HTR-8/SVneo (cell line): ENCODE measurements at regions not wholly inside any gene's neighbourhood (a gene's known extent, or its start where the extent isn't known, plus 50 kb on each side); places are given as distances from the start of the nearest gene placed in this dataset.
A peak's percentile ranks its signal among the peaks of the same experiment; 100 is the strongest.

ENCODE experiments used
- DNase-seq: peaks from one replicate; pipeline ENCODE4 v3.0.0; 2011; ENCODE audit warnings: low spot score, mixed read lengths; ENCODE audit not compliant: insufficient read length
- FAIRE-seq: peaks from 2 replicates; lab custom pipeline; 2011; peaks lifted over from hg19 to GRCh38; lab: Jason Lieb, UNC

DNA sequence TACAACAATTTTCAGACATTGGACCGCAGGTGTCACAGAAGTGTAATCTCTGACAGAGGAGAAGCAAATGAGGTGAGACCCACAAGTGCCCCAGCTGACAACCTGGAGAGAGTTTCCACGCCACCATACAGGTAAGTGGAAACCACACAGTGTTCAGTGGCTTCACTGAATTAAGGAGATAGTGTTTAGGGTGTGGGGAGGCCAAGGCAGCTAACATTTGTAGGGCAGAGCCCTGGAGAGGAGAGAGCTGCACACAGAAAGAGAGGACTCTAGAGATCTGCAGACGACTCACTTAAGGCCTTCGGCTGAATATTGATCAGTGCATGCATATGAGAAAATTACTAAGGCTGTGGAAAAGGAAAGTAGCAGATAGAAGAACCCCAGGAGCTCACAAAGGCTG is 228.9 kb upstream of the TNRC6C start:
- no peak for FAIRE-seq
- DNase-seq = no peak

DNA sequence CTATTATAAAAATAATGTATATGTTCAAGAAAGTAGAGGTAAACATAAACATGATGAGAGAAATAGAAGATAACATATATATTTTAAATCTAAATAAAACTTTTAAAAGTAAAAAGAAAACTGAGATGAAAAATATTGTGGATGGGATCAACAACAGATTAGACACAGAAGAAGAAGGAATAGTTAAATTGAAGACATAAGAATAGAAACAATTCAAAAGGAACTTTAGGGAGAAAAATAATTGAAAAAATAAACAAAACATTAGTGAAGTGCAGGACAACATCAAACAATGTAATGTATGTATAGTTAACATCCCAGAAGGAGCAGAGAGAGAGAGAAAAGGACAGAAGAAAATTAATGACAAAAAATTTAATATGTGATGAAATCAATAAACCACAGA is 228.1 kb upstream of the TNRC6C start:
- DNase-seq = no peak
- no peak for FAIRE-seq

DNA sequence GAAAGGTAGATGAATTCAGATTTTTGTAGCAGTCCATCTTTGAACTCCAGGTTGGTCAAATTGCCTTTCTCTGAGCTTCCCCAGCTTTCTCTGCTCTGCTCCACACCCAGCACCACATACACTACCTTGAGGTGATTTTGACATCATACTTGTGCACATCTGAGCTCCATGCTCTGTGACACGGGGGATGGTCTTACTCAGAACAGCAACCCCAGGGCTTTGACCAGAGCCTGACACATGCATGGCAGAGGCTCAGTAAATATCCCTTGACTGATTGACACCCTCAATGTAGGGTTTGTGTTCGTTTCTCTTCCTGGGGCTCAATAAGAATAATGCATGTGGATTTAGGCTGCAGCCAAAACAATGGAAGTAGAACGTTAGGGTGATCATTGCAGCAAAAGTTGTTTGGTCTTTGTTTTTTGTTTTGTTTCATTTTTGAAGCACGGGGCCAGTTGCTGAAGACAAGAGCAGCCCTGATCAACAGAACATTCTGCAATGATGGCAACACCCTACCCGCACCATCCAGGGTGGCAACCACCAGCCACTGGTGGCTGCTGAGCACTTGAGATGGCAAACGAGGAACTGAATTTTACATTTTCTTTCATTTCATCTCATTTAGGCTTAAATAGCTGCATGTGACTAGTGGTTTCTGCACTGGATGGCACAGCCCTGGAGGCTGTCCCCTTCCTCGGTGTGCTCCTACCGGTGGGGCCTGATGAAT is 224.8 kb upstream of the TNRC6C start:
- FAIRE-seq = peak; percentile 44
- DNase-seq = no peak

DNA sequence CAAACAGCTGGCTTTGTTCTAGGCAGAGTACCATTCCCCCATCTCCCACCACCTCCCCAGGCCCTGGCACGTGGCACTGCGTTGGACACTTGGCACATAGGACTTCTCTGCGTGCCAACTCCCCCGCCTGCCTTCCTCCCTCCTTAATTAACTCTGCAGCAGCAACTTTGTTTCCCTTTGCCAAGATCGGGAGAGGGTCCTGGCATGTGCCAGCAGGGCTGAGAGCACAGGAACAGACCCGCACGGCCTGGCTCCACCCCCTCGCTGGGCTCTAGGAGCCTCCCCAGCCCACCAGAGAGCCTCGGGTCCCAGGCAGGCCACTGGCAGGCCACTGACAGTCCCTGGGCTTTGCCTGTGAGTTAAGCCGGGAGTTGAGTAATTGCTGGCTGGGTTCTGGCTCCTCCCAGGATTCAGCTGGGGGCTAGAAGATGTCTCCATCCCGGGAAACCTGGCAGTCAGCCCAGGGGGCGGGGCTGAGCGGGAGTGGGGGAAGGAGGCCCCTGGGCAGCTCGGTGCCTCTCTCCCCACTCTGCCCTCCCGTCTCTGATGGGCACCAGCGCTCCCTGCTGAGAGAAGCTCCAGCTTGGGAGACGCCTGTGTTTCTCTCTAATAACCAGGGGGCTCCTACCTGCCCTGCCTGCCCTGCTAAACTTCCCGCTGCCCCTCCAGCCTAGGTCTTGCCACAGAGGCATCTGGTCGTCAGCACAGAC is 224.0 kb upstream of the TNRC6C start:
- DNase-seq = peak; percentile 94
- peak; percentile 20 for FAIRE-seq

DNA sequence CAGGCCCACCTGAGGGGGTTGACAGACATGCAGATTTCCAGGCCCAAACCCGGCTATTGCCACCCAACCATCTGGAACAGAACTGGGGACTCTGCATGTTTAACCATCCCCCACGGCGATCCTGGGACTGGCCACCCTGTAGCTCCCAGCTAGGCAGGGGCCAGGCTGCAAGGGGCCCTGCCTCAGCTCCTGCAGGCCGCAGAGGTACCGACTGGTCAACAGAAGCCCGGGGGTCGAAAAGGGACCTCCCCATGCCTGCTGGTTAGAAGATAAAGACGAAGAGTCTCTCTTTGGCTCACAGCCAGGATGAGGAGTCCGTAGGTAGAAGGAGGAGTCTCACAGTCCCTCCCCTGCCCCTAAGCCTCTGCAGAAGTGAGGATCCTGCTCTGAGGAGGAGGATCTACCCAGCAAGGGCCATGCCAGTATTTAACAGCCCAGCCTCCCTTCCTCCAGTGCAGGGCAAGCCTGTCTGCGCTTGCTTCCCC is 223.4 kb upstream of the TNRC6C start:
- DNase-seq (peak; percentile 33), FAIRE-seq (peak; percentile 16)

DNA sequence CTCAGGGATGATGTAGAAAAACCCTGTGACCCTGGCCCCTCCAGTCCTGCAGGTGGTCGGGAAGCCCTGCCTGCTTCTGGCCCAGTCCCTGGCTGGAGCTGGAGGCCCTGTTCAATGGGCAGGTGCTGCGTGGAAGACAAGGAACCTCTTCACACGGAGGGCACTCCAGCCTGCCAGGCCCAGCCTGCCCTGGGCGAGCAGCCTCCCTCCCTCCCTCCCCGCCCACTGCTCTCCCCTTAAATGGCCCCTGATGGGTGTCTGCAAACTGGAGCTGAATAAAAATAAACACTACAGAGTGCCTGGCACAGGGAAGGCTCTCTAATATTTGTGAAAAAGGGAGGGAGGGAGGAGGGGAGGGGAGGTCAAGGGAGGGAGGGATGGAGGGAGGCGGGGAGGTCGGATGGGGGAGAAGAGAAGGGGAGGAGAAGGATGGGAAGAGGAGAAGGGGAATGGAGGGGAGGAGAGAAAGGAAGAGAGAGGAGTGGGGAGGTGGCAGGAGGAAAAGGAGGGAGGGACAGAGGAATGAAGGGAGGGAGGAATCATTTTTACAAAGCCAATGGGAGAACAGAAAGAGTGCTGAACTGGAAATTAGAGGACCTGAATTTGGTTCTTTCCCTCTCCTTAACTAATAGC is 222.8 kb upstream of the TNRC6C start:
- no peak for FAIRE-seq
- no peak for DNase-seq

DNA sequence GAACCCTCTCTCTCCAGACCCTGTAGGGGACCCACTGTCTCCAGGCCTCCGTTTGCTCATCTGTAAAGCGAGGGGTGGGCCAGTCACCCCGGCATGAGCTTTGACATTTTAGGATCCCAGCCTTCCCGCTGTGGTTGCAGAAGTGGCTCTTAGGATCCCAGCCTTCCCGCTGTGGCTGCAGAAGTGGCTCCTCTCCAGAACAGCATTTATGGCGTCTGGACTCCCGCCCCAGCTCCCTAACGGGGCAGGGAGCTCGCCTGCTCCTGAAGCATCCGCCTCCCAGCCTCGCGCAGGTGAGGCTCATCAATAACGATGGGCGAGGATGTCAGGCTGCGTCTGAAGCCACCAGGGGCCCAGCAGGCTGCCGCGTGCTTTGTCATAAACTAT is 222.3 kb upstream of the TNRC6C start:
- DNase-seq (no peak), FAIRE-seq (no peak)

DNA sequence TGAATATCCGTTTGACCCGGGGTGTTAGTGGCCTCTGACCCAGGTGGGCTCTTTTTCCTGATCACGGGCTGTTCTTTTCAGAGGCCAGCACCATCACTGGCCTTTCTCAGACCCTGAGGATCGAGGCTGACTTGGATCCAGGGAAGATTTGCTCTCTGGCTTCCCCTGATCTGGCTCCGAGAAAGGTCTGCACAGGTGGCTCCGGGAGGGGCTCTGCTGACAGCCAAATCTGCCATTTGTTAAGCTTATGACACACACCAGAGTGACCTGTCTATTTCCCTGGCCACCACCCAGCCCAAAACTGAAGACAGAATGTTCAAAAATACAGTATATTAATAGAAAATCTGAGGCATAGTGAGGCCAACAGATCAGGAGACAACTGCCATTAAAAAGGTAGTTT is 221.8 kb upstream of the TNRC6C start:
- FAIRE-seq = no peak
- no peak for DNase-seq

DNA sequence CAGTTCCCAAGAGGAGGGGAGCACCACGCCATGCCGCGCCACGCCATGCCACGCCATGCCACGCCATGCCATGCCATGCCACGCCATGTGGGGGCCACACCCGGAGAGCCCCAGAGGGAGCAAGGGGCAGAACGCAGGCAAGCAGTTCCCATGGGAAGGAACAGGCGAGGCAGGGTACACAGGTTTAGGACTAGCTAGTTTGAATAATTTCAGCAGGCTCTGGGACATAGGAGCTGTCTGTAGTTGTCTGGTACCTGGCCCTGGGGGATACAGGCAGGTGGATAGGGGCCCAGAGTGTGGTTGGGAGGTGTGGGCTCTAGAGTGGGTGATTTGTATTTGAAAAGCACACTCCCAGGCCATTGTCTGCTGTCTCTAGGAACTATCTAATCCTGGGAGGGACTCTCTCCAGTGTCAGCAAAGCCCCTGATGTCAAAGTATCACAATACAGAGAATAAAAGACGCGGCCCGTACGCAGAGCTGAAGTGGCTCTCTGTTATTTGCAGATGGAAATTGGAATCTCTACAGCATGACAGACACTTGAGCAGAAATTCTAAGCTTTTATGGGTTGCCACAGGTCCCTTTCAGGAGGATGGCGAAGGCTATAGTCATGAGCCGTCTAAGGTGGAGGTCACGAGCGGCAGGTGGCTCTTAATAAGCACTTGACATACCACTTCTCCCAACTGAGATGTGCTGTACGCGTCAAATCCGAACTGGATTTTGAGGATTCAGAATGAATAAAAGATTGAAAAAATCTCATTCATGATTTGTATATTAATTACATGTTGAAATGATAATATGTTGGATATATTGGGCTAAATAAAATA is 220.8 kb upstream of the TNRC6C start:
- no peak for FAIRE-seq
- DNase-seq = no peak

DNA sequence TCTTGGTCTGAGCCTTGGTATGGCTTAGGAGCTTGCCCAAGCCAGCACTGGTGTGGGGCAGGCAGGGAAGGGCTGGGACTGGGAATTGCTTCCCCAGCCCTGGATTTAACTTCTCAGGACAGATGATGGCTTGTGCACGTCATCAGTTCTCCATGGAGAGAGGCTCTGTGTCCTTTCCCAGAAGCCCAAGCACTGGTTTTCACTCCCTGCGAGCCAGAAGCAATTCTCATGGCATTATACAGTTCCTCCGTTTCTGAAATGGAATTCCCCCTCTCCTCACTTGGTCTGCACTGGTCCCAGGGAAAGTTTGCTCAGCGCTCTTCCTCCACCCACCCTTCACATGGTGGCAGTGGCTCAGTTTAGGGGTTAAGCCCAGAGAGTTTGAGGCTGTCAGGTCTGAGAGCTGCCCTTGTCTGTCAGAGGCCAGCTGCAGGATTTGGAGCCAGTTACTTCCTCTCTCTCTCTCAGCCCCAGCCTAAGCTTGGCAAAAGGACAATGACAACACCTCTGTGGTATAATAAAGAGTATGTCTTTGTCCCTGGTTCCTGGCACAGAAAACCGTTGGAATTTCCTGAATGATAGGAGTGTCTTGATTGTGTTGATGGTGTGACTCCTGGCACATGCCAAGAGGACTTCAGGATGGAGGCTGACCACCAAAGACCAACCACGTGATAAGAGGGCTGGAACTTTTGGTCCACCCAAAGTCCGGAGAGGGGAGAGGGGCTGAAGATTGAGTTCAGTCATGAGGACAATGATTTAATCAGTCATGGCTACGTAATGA is 219.6 kb upstream of the TNRC6C start:
- FAIRE-seq = peak; percentile 16
- DNase-seq = no peak

DNA sequence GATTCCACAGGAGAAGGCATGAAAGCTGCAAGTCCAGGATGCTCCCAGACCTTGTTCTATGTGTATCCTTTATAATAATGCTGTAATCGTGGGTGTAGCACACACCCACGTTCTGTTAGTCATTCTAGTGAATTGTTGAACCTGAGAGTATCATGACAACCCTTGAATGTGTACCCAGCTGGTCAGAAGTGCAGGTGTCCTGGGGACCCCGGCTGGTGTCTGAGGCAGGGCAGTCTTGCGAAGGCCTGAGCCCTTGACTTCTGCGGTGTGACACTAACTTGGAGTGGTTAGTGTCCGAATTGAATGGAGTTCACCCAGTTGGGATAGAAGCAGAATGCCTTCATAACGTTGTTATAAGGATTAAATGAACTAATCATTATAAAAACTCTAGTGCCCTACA is 218.0 kb upstream of the TNRC6C start:
- no peak for DNase-seq
- FAIRE-seq = peak; percentile 36

DNA sequence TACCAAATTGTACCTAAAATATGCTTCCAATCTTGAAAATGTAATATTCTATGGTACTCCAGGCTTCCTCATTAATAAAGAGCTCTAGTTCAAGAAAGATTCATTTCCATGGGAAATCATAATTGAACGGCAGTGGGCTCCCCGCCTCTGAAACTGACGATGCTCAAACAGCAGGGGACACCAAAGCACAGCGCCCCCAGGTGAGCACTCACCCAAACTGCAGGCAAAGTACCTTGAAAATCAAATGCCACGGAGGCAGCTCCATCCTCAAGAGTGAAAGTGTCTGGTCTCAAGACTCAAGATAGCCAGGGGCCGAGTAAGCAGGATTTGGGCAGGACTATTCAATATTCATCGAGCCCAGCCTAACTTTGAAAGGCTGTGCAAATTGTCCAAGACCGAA is 217.4 kb upstream of the TNRC6C start:
- DNase-seq (no peak), FAIRE-seq (no peak)

DNA sequence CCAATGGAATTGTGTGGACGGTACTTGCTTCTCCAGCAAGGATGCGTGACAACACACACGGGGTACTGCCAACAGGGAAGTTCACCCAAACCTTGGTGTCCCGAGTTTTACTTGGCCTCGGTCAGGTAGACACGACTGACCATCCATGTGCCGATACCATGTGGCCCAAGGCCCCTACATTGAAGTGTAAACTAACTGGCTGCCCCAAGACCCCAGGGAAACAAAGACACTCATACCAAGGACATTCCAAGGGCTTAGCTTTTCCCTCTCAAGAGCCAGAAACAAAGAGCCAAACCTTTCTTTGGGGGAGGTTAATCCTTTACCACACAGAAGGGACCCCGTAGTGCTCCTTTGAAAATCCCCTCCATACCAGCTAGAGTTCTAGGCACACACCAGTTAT is 215.9 kb upstream of the TNRC6C start:
- FAIRE-seq (no peak), DNase-seq (no peak)

DNA sequence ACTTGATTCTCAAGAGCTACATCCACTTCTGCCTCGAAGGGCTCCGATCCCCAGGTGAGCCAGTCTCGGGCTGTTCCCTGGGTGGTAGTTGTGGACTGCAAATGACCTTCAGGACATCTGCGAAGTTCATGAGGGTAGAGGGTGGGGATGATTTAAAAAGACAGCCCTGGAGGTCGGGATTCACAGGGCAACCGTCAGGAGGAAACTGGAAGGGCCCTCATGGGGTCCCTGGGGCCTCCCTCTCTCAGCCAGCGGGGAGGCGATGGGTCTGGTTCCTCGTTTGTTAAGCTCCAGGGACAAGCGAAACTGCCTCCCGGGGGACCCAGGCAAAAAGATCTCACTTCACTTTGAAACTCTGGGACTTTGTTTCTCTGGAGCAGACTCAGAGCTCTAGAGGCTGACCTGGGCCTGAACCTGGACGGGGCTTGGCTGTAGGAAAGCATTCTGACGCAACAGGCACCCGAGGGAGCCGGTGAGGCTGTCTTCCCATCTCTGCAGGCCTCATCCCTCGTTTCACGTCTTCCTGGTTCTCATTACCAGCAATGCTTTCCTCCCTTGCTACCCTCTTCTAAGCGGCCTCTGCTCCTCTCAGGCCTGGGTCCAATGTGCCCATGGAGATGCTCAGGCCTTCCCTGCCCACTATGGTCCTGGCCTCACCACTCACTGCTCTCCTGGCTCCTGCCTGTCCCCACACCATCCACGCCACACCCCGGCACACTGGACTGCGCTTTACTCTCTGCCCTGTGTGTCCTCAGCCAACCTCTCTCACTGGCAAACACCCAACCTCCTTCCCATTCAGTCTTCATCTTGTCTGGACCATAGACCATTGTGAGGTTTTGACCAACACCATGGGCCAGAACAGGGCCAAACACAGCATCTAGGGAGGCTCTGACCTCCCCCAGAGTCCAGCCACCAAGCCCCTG is 214.2 kb upstream of the TNRC6C start:
- DNase-seq (no peak), FAIRE-seq (no peak)

DNA sequence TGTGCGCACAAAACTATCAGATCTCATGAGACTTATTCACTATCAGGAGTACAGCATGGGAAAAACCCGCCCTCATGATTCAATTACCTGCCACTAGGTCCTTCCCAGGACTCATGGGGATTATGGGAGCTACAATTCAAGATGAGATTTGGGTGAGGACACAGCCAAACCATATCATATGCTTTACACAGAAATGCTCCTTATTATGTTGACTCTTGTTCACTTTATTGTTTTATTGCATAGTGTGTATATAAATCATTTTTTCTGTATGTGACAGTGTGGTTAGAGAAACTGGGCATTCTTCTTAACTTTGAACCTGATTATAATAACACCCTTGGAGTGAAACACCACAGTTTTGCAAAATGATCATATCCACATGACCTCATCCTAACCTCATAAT is 212.8 kb upstream of the TNRC6C start:
- FAIRE-seq = no peak
- DNase-seq = no peak

DNA sequence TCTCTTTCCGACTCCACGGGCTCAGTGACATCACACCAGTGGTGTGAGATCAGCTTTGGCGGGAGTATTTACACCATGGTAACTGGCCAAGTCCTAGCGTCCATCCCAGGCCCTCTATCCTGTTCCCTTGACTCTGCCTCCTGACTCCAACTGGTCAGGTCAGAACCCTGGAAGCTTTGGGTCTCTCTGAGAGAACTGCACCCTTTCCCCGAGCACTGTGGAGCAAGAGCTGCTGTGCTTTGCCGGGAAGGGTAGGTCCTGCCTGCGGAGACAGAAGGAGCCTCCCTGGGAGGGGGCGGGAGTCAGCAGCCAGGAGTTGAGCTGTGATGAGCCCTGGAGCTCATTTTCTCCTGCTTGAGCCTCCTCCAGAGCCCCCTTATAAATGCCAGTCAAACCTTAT is 212.1 kb upstream of the TNRC6C start:
- no peak for DNase-seq
- no peak for FAIRE-seq

DNA sequence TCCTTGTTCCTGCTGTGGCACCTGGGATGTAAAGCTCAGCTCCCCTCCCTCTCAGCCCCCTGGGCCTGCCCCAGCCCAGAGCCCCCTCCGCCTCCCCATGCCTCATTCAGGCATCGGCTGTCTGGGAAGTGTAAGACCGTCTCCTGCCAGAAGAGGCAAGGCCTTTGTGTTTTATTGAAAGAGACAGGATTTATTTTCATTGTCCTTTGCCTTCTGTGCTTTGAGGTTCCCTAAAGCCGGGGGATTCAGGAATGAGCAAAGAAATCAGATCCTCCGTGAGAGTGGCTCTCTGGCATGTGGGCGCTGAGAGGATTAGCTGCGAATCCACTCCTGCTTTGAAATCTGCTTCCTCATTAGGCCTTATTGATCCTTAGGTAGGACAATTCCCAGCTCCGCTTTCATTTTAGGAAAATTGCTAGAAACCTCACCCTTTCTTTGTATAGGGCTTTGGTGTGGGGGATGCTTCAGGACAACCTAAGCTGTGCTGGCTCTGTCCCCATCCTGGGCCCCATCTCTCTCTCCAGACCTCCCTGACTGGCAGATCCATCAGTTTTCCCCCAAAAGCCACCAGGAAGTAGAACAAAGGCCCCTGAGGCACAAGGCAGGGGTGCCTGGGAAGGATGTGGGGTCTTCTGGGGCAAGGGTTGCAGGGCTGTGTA is 211.5 kb upstream of the TNRC6C start:
- DNase-seq = no peak
- no peak for FAIRE-seq

DNA sequence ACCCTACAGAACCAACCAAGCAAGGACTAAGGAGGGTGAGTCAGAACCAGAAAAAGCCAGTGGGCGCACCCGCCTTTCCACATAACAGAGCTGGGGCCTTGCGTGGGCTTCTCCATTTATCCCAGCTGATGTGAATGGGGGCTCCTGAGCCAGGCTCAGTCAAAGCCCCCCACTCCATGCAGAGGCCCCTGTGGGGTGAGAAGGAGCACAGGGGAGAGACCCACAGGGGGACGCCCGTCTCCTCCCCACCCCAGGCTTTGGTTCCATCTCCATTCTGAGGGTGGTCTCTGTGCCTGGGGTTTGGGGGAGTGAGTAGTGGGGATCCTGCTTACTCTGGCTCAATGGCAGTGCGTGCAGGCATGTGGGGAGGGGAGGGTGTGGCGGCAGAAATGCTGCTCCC is 210.1 kb upstream of the TNRC6C start:
- no peak for FAIRE-seq

More for the DNA sequence above, 210.1 kb upstream of the TNRC6C start:
- DNase-seq = no peak
